ENCODE measurements at regions not wholly inside any gene's neighbourhood (a gene's known extent, or its start where the extent isn't known, plus 50 kb on each side); places are given as distances from the start of the nearest gene placed in this dataset.
"Not testable (repeated sequence)": the region's sequence is repeated elsewhere in the genome, so short reads cannot be mapped to it uniquely, and the experiment has no call there.

DNA sequence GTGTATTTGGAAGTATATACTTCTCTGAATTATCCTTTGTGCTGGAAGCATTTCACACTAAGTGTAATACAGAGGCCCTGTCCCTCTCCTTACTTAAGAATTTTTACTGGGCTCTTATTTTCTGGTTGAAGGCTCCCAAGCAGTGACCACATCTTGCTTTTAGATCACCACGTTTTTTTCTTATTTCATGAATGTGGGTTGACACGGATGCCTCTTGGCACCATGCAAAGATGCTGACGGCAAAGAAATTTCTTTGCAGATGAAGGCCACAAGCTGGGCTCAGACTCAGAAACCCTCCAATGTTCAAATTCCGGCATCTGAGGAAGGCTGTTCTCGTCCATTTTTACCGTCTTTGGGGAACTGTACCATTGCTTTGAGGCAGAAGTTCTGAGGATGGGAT lies 168.5 kb downstream of the HMHB1 start:
- Histone ChIP-seq H3K27ac (no peak overlapping the region), H3K36me3 (no peaks in the 10 kb centered on the region), H3K27me3 (replicated peaks in 1 of 7) (no peaks in the 10 kb centered on the region), H3K4me3 (no peak overlapping the region), H3K4me1 (no peaks in the 10 kb centered on the region), H3K9me3 (peaks cover 0 to 4% (median 0%) of the 10 kb centered on the region in 8 donors)
- no peak for DNase-seq
- TF ChIP-seq, protein P1, sequence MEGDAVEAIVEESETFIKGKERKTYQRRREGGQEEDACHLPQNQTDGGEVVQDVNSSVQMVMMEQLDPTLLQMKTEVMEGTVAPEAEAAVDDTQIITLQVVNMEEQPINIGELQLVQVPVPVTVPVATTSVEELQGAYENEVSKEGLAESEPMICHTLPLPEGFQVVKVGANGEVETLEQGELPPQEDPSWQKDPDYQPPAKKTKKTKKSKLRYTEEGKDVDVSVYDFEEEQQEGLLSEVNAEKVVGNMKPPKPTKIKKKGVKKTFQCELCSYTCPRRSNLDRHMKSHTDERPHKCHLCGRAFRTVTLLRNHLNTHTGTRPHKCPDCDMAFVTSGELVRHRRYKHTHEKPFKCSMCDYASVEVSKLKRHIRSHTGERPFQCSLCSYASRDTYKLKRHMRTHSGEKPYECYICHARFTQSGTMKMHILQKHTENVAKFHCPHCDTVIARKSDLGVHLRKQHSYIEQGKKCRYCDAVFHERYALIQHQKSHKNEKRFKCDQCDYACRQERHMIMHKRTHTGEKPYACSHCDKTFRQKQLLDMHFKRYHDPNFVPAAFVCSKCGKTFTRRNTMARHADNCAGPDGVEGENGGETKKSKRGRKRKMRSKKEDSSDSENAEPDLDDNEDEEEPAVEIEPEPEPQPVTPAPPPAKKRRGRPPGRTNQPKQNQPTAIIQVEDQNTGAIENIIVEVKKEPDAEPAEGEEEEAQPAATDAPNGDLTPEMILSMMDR (IDR thresholded peaks at IDR 0.05 in 8 of 11, conservative IDR thresholded peaks at IDR 0.05 in 3 of 11) = no peak
- TF ChIP-seq POLR2AphosphoS5 (IDR thresholded peaks at IDR 0.05) (no peak), POLR2A (IDR thresholded peaks at IDR 0.05) (no peak)
- intact Hi-C loops (cut with DNase I; ENCODE audit: low total_unique reads) = no loop called here
- 91 to 96% (median 93%) methylated on average over 6 of the region's 6 CpGs for WGBS, 5 donors

- 91 to 95% (median 93%) methylated on average over 4 of the region's 4 CpGs for WGBS, 5 donors
- H3K4me1 ChIP-seq; H3K4me3 ChIP-seq; H3K36me3 ChIP-seq; H3K9me3 ChIP-seq; intact Hi-C loops (cut with DNase I; ENCODE audit: low total_unique reads); H3K27ac ChIP-seq; H3K27me3 ChIP-seq (replicated peaks in 1 of 7); DNase-seq: not testable (repeated sequence)
Measured at GRCh38 chr5:143982957-143983356, 171.0 kb downstream of the HMHB1 start.

DNA sequence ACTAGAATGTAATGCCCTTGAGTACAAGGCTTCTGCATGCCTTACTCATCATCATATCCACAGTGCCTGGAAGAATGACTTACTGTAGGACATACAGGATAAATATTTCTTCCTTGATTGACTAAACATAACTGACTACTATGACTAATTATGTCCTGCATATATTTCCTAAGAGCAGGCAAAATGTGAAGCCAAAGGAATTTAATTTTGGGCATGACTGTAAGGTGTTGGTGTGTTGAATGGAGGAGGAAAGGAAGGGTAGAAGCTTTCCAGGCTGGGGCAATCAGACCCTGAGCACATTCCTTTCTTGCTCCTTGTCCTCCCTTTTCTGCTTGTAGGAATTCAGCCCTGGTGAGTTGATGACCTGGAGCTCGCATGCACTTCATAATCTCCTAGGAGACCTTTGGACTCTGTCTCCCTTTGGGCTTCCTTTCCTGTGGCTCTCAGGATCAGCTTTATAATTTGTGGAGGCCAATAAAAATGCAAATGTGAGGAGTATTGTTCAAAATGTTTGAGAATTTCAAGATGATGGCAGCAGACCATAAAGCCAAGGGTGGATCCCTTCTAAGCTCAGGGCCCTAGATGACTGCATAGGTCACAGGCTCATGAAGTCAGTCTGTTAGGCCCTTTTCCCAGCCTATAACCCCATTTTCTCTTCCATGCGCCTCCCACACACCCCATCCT lies 174.0 kb downstream of the HMHB1 start:
- Histone ChIP-seq H3K36me3 (no peaks in the 10 kb centered on the region), H3K9me3 (peaks cover 0 to 4% (median 0%) of the 10 kb centered on the region in 8 donors), H3K27ac (no peak overlapping the region), H3K4me1 (no peaks in the 10 kb centered on the region), H3K27me3 (replicated peaks in 1 of 7) (no peaks in the 10 kb centered on the region), H3K4me3 (no peak overlapping the region)
- 84 to 98% (median 90%) methylated on average over 2 of the region's 2 CpGs for WGBS, 5 donors
- intact Hi-C loops (cut with DNase I; ENCODE audit: low total_unique reads) = no loop called here
- DNase-seq = no peak
- TF ChIP-seq POLR2A (IDR thresholded peaks at IDR 0.05) = no peak
- TF ChIP-seq, protein P1 (IDR thresholded peaks at IDR 0.05 in 8 of 11, conservative IDR thresholded peaks at IDR 0.05 in 3 of 11) = no peak
- TF ChIP-seq POLR2AphosphoS5 (IDR thresholded peaks at IDR 0.05) = no peak

GRCh38 chr5:143986516-143987212 lies 174.7 kb downstream of the HMHB1 start:
- no peak for DNase-seq
- WGBS, 5 donors = 50 to 66% (median 57%) methylated on average over 6 of the region's 6 CpGs
- no peaks in the 10 kb centered on the region for H3K4me1 ChIP-seq
- H3K4me3 ChIP-seq = no peak overlapping the region
- H3K27me3 ChIP-seq (replicated peaks in 1 of 7) = no peaks in the 10 kb centered on the region
- H3K36me3 ChIP-seq = no peaks in the 10 kb centered on the region
- H3K9me3 ChIP-seq = peaks cover 0 to 4% (median 0%) of the 10 kb centered on the region in 8 donors
- no peak overlapping the region for H3K27ac ChIP-seq
- intact Hi-C loops (cut with DNase I; ENCODE audit: low total_unique reads) = no loop called here
- TF ChIP-seq POLR2A (IDR thresholded peaks at IDR 0.05) (no peak), POLR2AphosphoS5 (IDR thresholded peaks at IDR 0.05) (no peak)
- TF ChIP-seq, protein P1 (IDR thresholded peaks at IDR 0.05 in 8 of 11, conservative IDR thresholded peaks at IDR 0.05 in 3 of 11) = no peak
